Islet precursor cell (in vitro differentiated cells): ENCODE measurements at regions not wholly inside any gene's neighbourhood (a gene's known extent, or its start where the extent isn't known, plus 50 kb on each side); places are given as distances from the start of the nearest gene placed in this dataset.

Experiments
- DNase-seq: peaks from one replicate; pipeline ENCODE4 v3.0.0-alpha.2; 2018

GRCh38 chr13:44293374-44293773 lies 80.2 kb upstream of the SERP2 start:
- peak; percentile 10 for DNase-seq

DNA sequence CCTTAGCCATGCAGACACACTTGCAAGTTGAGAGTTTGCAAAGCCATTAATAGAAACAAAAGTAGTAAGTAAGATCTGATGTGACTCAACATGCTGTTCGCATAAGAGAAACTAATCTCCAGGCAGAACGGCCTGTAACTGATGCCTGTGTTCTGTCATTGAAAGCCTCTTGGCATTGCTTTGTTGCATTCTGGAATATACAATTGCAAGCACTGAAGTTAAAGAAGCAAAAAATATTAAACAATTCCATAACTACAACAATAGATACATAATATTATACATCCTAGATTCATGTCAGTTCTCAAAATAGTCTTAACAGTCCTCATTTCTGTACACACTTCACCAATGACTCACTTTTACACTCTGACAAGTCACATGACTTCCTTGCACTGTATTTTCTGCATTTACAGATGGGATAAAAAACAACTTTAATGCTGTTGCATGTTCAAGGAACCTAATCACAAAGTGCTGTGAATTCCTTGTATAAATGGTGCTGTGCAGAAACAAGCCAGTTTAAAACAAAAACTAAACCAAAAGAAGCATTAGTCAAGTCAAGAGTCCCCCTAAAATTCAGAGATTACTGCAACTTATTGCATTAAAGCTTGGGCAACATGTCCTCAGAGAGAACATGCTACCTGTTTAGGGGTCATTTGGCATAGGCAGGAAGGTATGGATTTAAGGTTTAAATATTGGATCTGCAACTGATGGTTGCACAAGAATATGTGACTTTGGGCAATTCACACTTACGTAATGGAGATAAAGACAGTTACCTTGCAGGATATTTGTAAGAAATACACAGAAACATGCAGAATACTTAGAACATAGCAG lies 79.5 kb upstream of the SERP2 start:
- no peak for DNase-seq

GRCh38 chr13:44294876-44295275 lies 78.7 kb upstream of the SERP2 start:
- DNase-seq = no peak

- no peak for DNase-seq
Observed at GRCh38 chr13:44296856-44297255, 76.8 kb upstream of the SERP2 start.

- DNase-seq = no peak
Observed at GRCh38 chr13:44298314-44298713, 75.3 kb upstream of the SERP2 start.

GRCh38 chr13:44299152-44299943 lies 74.3 kb upstream of the SERP2 start:
- DNase-seq = no peak

GRCh38 chr13:44300895-44301638 lies 72.6 kb upstream of the SERP2 start:
- no peak for DNase-seq

- no peak for DNase-seq
Observed at GRCh38 chr13:44301639-44302015, 72.0 kb upstream of the SERP2 start.

DNA sequence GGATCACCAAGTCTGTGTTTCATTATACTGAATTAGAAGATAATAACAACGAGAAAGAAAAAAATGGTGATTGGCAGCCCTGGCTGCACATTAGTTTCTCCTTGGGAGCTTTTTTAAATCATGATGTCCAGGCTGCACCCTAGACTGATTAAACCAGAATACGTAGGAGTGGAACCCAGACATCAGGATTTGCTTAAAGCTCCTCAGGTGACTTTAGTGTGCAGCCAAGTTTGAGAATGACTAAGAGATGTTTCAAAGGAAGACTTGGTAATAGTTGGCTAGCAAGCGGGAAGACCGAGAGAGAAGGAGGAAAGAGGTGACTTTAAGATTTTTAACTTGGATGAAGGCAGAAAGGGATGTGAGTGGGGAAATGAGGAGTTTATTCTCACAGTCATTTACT lies 71.4 kb upstream of the SERP2 start:
- DNase-seq = no peak

DNA sequence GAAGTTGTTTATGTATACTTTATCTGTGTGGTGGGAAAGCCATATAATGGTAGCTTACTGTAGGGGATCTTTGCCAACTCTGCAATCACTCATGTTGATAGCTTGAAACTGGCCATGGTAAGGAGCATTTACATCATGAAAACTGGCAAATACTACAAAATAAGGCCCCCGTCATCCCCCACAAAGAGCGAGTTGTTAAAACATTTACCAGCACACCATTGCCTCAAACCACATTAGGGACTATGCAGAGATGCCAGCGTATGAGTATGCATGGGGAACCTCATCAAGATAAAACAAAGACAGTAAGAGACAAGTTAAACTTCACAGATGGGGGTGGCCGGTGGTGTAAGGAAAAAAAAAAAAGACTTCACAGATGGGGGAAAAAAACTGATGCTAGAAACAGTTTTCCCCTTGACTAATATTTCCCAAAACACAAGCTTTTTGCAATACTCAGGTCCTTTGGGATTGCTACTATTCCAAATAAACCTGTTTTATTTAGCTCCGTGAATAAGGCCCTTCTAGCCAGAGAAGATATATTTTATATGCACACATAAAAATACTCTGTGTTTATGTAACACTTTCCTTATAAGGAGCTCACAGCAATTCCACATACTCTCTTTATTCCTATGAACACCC lies 70.6 kb upstream of the SERP2 start:
- DNase-seq = no peak

DNA sequence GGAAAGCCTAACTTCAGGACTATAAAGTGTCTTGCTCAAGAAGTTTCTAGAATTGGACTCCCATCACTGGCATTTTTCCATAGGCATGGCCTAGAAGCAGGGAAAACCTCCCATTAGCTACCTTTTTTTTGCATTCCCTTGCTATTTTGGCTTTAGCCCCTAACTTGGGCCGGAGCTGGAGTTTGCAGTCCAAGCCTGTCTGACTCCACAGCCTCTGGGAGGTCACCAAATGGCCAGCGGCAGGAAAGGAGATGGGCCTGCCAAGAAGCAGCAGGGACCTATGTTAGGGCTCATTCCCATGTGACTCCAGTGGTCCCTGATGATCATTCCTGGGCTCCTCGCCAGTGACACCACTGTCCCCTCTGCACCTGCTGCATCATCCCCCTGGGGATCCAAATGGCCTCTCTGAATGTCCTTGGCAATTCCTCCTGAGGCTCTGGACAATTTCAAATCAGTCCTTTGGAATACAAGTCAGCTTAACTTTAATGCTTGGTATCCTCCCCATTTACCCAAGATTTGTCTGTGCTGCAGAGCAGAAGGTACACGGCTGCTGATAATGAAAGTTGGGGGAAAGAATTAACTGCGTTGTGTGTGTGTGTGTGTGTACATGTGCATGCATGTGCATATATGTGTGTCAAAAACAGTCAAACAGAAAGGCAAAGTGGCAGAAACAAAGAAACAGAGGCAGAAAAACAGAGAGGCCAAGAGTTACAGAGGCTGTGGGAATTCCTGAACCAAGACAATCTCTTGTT lies 69.8 kb upstream of the SERP2 start:
- DNase-seq = no peak

- DNase-seq = no peak
Observed at GRCh38 chr13:44304433-44304725, 69.2 kb upstream of the SERP2 start.

- no peak for DNase-seq
Observed at GRCh38 chr13:44305286-44305685, 68.3 kb upstream of the SERP2 start.

DNA sequence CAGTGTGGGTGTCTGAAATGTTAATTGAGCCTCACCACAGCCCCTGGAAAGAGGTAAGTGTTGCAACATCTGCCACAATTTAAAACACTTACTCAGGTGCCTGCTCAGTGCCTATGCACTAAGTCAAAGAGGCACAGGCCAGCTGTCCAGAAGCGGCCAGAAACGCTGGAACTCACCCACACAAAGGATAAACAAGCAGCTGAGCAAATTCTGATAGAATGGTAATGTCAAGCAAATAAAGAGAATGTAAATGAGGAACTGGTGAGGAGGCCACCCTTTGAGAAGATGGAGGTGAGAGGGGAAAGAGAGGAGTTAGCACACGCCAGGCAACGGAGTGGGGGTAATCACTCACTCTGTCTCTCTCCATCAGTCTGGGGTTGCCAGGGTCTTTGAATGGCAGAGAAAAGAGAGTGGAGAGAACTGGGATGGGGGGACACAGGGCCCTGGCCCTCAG lies 67.7 kb upstream of the SERP2 start:
- no peak for DNase-seq

- DNase-seq = peak; percentile 74
Observed at GRCh38 chr13:44306371-44307192, 67.0 kb upstream of the SERP2 start.

GRCh38 chr13:44307255-44307654 lies 66.4 kb upstream of the SERP2 start:
- DNase-seq = no peak

GRCh38 chr13:44307844-44308243 lies 65.8 kb upstream of the SERP2 start:
- no peak for DNase-seq

DNA sequence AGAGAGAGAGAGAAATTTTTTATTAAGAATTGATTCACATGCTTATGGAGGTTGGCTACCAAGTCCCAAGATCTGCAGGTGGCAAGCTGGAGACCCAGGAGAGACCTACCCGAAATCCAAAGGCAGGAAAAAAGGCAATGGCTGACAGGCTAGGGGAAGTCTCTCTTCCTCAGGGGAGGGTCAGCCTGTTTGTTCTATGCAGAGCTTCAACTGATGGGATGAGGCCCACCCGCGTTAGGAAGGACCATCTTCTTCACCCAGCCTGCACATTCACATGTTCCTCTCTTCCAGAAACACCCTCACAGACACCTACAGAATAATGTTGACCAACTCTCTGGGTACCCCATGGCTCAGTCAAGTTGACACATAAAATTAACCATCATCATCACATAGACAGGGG lies 65.3 kb upstream of the SERP2 start:
- no peak for DNase-seq

DNA sequence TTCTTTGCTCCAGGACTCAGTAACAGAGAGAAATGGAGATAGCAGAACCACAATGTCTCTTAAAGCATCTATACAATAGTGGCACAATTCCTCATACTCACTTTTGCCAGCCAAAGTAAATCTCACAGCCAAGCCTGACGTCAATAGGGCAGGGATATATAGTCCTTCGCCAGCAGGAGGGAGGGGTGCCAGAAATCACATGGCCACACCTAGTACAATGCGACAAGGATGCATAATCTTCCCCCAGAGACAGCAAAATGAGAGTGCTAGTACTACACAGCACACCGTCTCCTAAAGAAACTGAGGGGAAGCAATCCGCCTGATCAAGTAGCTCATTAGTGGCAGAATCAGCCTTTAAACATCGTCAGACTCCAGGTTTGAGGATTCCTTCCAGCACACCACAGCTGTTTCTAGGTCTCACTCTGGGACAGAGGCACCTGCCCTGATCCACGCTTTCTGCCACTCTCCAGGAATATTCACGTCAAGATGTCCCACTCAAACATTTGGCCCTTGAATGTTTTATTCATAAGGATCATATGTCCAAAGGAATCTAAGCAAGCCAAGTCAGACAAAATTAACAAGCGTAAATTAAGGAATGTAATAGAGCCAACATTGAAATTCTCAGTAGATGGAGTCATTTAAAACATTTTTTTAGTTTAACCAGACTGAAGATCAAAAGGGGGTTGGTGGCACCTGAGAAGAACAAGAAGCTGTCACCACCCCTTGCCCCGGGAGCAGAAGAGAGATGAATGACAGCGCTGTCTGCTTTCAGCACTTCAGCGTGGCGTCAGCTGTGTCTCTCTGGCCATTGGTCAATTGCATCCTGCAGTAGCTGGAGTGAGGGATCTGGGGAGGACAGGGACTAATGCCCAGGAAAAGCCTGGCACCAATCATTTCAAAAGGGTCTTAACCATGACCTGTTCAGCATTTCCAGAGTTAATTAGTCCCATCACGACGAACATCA lies 63.5 kb upstream of the SERP2 start:
- DNase-seq = no peak
